MM.1S (cell line): ENCODE measurements at regions not wholly inside any gene's neighbourhood (a gene's known extent, or its start where the extent isn't known, plus 50 kb on each side); places are given as distances from the start of the nearest gene placed in this dataset.

Experiments used
- DNase-seq: peaks from one replicate; pipeline ENCODE4 v3.0.0-alpha.2; 2015
- H2AFZ ChIP-seq: fragments of 300-600 bp; sonication (generic); 2 replicates; pipeline ENCODE4 v1.6.0; 2016; ENCODE audit warnings: antibody characterized with exemption, low read length
- H3F3A ChIP-seq: fragments of 300-600 bp; sonication (generic); 2 replicates; pipeline ENCODE4 v1.6.1; 2016; ENCODE audit warnings: mild to moderate bottlenecking, antibody characterized with exemption, low read length, moderate library complexity, mixed read lengths; ENCODE audit not compliant: insufficient read depth
- H3K27ac ChIP-seq: fragments of 300-600 bp; sonication (generic); 2 replicates; pipeline ENCODE4 v1.5.1; 2016; ENCODE audit warnings: mild to moderate bottlenecking, low read length
- H3K27me3 ChIP-seq: fragments of 300-600 bp; sonication (generic); replicated peaks from 2 replicates; pipeline ENCODE4 v1.6.0; 2016; ENCODE audit warnings: low read length; ENCODE audit not compliant: insufficient read depth
- H3K36me3 ChIP-seq: fragments of 300-600 bp; sonication (generic); replicated peaks from 2 replicates; pipeline ENCODE4 v1.6.1; 2016; ENCODE audit warnings: mild to moderate bottlenecking, low read length, mixed read lengths; ENCODE audit not compliant: insufficient read depth
- H3K4me1 ChIP-seq: fragments of 300-600 bp; sonication (generic); 2 replicates; pipeline ENCODE4 v1.6.1; 2016; ENCODE audit warnings: low read length, mixed read lengths
- H3K4me2 ChIP-seq: fragments of 300-600 bp; sonication (generic); 2 replicates; pipeline ENCODE4 v1.6.0; 2016; ENCODE audit warnings: low read depth, low read length
- H3K4me3 ChIP-seq: fragments of 300-600 bp; sonication (generic); 2 replicates; pipeline ENCODE4 v1.5.1; 2016; ENCODE audit warnings: low read length, mixed read lengths
- H3K79me2 ChIP-seq: fragments of 300-600 bp; sonication (generic); 2 replicates; pipeline ENCODE4 v1.6.1; 2016; ENCODE audit warnings: mixed run types, low read length, mixed read lengths
- H3K9ac ChIP-seq: fragments of 300-600 bp; sonication (generic); 2 replicates; pipeline ENCODE4 v1.6.1; 2016; ENCODE audit warnings: low read length, mixed read lengths
- H3K9me2 ChIP-seq: fragments of 300-600 bp; sonication (generic); replicated peaks from 2 replicates; pipeline ENCODE4 v1.6.1; 2016; ENCODE audit warnings: mild to moderate bottlenecking, low read length, mixed read lengths; ENCODE audit not compliant: insufficient read depth
- H3K9me3 ChIP-seq: fragments of 300-600 bp; sonication (generic); replicated peaks from 2 replicates; pipeline ENCODE4 v1.6.1; 2016; ENCODE audit warnings: mild to moderate bottlenecking, low read length, mixed read lengths; ENCODE audit not compliant: insufficient read depth
- H4K20me1 ChIP-seq: fragments of 300-600 bp; sonication (generic); 2 replicates; pipeline ENCODE4 v1.6.1; 2016; ENCODE audit warnings: mild to moderate bottlenecking, low read length, moderate library complexity, mixed read lengths; ENCODE audit not compliant: insufficient read depth
- CTCF ChIP-seq: fragments of 300-600 bp; sonication (generic); IDR thresholded peaks from 2 replicates; pipeline ENCODE4 v1.5.1; 2016; ENCODE audit warnings: antibody characterized with exemption, low read length, mixed read lengths
- EZH2 ChIP-seq: fragments of 300-600 bp; sonication (generic); optimal IDR thresholded peaks from 2 replicates; pipeline ENCODE3; 2017; ENCODE audit warnings: low read depth, mild to moderate bottlenecking, antibody characterized with exemption, low read length, mixed read lengths
- EZH2phosphoT487 ChIP-seq: fragments of 300-600 bp; sonication (generic); IDR thresholded peaks from 2 replicates; pipeline ENCODE4 v1.6.1; 2018; ENCODE audit warnings: antibody characterized with exemption, low read length

GRCh38 chr13:91236182-91236581, 111.3 kb upstream of the MIR17HG start:
- Histone ChIP-seq H4K20me1 (no peaks in the 10 kb centered on the region), H3K9ac (no peak overlapping the region), H2AFZ (no peak overlapping the region), H3F3A (no peaks in the 10 kb centered on the region), H3K27ac (no peak overlapping the region), H3K4me2 (no peak overlapping the region), H3K4me1 (no peaks in the 10 kb centered on the region), H3K36me3 (no peaks in the 10 kb centered on the region), H3K79me2 (no peaks in the 10 kb centered on the region), H3K9me3 (no peaks in the 10 kb centered on the region), H3K4me3 (no peak overlapping the region), H3K27me3 (no peaks in the 10 kb centered on the region), H3K9me2 (no peaks in the 10 kb centered on the region)
- no peak for DNase-seq
- no peak for TF ChIP-seq CTCF
- no peak for TF ChIP-seq EZH2phosphoT487
- no peak for TF ChIP-seq EZH2

- no peak for TF ChIP-seq EZH2phosphoT487
- TF ChIP-seq EZH2, result no peak
- no peak for TF ChIP-seq CTCF
- H3K9ac ChIP-seq, result no peak overlapping the region
- DNase-seq, result no peak
- no peak overlapping the region for H3K27ac ChIP-seq
- H3K79me2 ChIP-seq, result no peaks in the 10 kb centered on the region
- H3K9me3 ChIP-seq, result no peaks in the 10 kb centered on the region
- H3K36me3 ChIP-seq, result no peaks in the 10 kb centered on the region
- H4K20me1 ChIP-seq, result no peaks in the 10 kb centered on the region
- no peak overlapping the region for H2AFZ ChIP-seq
- H3K9me2 ChIP-seq, result no peaks in the 10 kb centered on the region
- no peaks in the 10 kb centered on the region for H3K27me3 ChIP-seq
- H3K4me1 ChIP-seq, result no peaks in the 10 kb centered on the region
- H3F3A ChIP-seq, result no peaks in the 10 kb centered on the region
- H3K4me3 ChIP-seq, result no peak overlapping the region
- no peak overlapping the region for H3K4me2 ChIP-seq
These were observed 110.6 kb upstream of the MIR17HG start for GRCh38 chr13:91236921-91237320.

DNA sequence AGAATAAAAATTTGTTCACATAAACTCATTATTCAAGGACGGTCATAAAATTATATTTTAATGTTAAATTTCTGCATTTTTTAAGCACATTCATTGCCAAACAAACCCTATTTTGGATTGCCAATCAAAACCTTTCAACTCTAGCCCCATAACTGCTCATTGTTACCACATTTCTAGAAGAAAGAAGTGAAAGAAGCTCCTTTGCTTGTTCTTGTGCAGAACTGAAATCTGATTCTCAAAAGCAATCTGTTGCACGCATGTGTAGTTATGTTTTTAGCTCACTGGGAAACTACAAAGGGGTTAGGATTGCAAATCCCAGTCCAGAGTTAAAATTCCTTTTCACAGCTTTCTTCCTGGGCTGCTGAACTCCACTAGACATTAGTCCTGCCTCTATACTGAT, 109.5 kb upstream of the MIR17HG start:
- no peaks in the 10 kb centered on the region for H3K36me3 ChIP-seq
- H3K4me1 ChIP-seq, result no peaks in the 10 kb centered on the region
- no peak overlapping the region for H3K4me2 ChIP-seq
- no peak for TF ChIP-seq CTCF
- no peaks in the 10 kb centered on the region for H4K20me1 ChIP-seq
- no peak overlapping the region for H3K9ac ChIP-seq
- no peak for DNase-seq
- H3F3A ChIP-seq, result no peaks in the 10 kb centered on the region
- H3K27ac ChIP-seq, result no peak overlapping the region
- no peaks in the 10 kb centered on the region for H3K9me2 ChIP-seq
- H3K9me3 ChIP-seq, result no peaks in the 10 kb centered on the region
- H3K27me3 ChIP-seq, result no peaks in the 10 kb centered on the region
- H3K79me2 ChIP-seq, result no peaks in the 10 kb centered on the region
- no peak overlapping the region for H3K4me3 ChIP-seq
- H2AFZ ChIP-seq, result no peak overlapping the region

GRCh38 chr13:91240341-91240740, 107.1 kb upstream of the MIR17HG start:
- no peak for DNase-seq
- H3K4me2 ChIP-seq, result no peak overlapping the region

More at GRCh38 chr13:91240341-91240740, 107.1 kb upstream of the MIR17HG start:
- Histone ChIP-seq H3K9ac (no peak overlapping the region), H3K36me3 (no peaks in the 10 kb centered on the region), H3K9me3 (no peaks in the 10 kb centered on the region), H4K20me1 (no peaks in the 10 kb centered on the region), H3K4me3 (no peak overlapping the region), H3K79me2 (no peaks in the 10 kb centered on the region), H3K27me3 (no peaks in the 10 kb centered on the region), H2AFZ (no peak overlapping the region), H3F3A (no peaks in the 10 kb centered on the region), H3K27ac (no peak overlapping the region), H3K4me1 (no peaks in the 10 kb centered on the region), H3K9me2 (no peaks in the 10 kb centered on the region)
- no peak for TF ChIP-seq EZH2phosphoT487
- no peak for TF ChIP-seq EZH2
- TF ChIP-seq CTCF, result no peak
